ENCODE measurements at regions not wholly inside any gene's neighbourhood (a gene's known extent, or its start where the extent isn't known, plus 50 kb on each side); places are given as distances from the start of the nearest gene placed in this dataset.
"Not testable (repeated sequence)": the region's sequence is repeated elsewhere in the genome, so short reads cannot be mapped to it uniquely, and the experiment has no call there.

- H3K4me3 ChIP-seq (ENCODE audit: low read depth, low read length), result no peak overlapping the region
- no peak for TF ChIP-seq CTCF (conservative IDR thresholded peaks at IDR 0.05; ENCODE audit: low read depth, low read length)
- no peak for DNase-seq (ENCODE audit: low read depth)
Measured at GRCh38 chr2:176944998-176945397, 267.6 kb upstream of the HNRNPA3 start.

- H3K4me3 ChIP-seq (ENCODE audit: low read depth, low read length), result no peak overlapping the region
- DNase-seq (ENCODE audit: low read depth), result no peak
- no peak for TF ChIP-seq CTCF (conservative IDR thresholded peaks at IDR 0.05; ENCODE audit: low read depth, low read length)
Measured at GRCh38 chr2:176947754-176948153, 264.8 kb upstream of the HNRNPA3 start.

GRCh38 chr2:176951218-176951617 lies 261.4 kb upstream of the HNRNPA3 start:
- not testable (repeated sequence) for H3K4me3 ChIP-seq (ENCODE audit: low read depth, low read length); DNase-seq (ENCODE audit: low read depth)

- no peak for DNase-seq (ENCODE audit: low read depth)
- no peak overlapping the region for H3K4me3 ChIP-seq (ENCODE audit: low read depth, low read length)
- TF ChIP-seq CTCF (conservative IDR thresholded peaks at IDR 0.05; ENCODE audit: low read depth, low read length), result no peak
Measured at GRCh38 chr2:176956791-176957190, 255.8 kb upstream of the HNRNPA3 start.

- no peak for TF ChIP-seq CTCF (conservative IDR thresholded peaks at IDR 0.05; ENCODE audit: low read depth, low read length)
- no peak overlapping the region for H3K4me3 ChIP-seq (ENCODE audit: low read depth, low read length)
- no peak for DNase-seq (ENCODE audit: low read depth)
Measured at GRCh38 chr2:176959614-176960013, 253.0 kb upstream of the HNRNPA3 start.

GRCh38 chr2:176960061-176960460 lies 252.5 kb upstream of the HNRNPA3 start:
- no peak for TF ChIP-seq CTCF (conservative IDR thresholded peaks at IDR 0.05; ENCODE audit: low read depth, low read length)

GRCh38 chr2:176960736-176961520 lies 251.7 kb upstream of the HNRNPA3 start:
- H3K4me3 ChIP-seq (ENCODE audit: low read depth, low read length), result no peak overlapping the region
- no peak for TF ChIP-seq CTCF (conservative IDR thresholded peaks at IDR 0.05; ENCODE audit: low read depth, low read length)
- DNase-seq (ENCODE audit: low read depth), result no peak

More at GRCh38 chr2:176960061-176960460, 252.5 kb upstream of the HNRNPA3 start:
- H3K4me3 ChIP-seq (ENCODE audit: low read depth, low read length), result no peak overlapping the region
- DNase-seq (ENCODE audit: low read depth), result no peak

All from epithelial cell of proximal tubule (primary cell).